GM12875 (cell line): ENCODE measurements at regions not wholly inside any gene's neighbourhood (a gene's known extent, or its start where the extent isn't known, plus 50 kb on each side); places are given as distances from the start of the nearest gene placed in this dataset.

Experiments
- H3K4me3 ChIP-seq: one replicate; pipeline ENCODE4 v1.5.1; 2011; ENCODE audit warnings: low read depth, low read length, control low read depth
- CTCF ChIP-seq: IDR thresholded peaks from 2 replicates; pipeline ENCODE4 v1.5.1; 2011; ENCODE audit warnings: low read depth, mild to moderate bottlenecking, control low read depth, inconsistent platforms, low read length, moderate library complexity, borderline replicate concordance; ENCODE audit not compliant: insufficient read depth

GRCh38 chr22:22704156-22704946 lies 59.9 kb downstream of the GGTLC2 start:
- no peak for TF ChIP-seq CTCF
- no peak overlapping the region for H3K4me3 ChIP-seq

GRCh38 chr22:22705328-22706100 lies 61.1 kb downstream of the GGTLC2 start:
- no peak for TF ChIP-seq CTCF
- H3K4me3 ChIP-seq, result no peak overlapping the region

- no peak overlapping the region for H3K4me3 ChIP-seq
- TF ChIP-seq CTCF, result no peak
Measured at GRCh38 chr22:22706253-22706915, 62.0 kb downstream of the GGTLC2 start.

GRCh38 chr22:22709719-22710445 lies 65.5 kb downstream of the GGTLC2 start:
- TF ChIP-seq CTCF, result peak; percentile 29; the same call in 1 of the 2 replicates
- no peak overlapping the region for H3K4me3 ChIP-seq

GRCh38 chr22:22710719-22711531 lies 66.5 kb downstream of the GGTLC2 start:
- H3K4me3 ChIP-seq, result no peak overlapping the region
- TF ChIP-seq CTCF, result peak; percentile 96

- H3K4me3 ChIP-seq, result no peak overlapping the region
- no peak for TF ChIP-seq CTCF
Measured at GRCh38 chr22:22711532-22711913, 67.1 kb downstream of the GGTLC2 start.
